ENCODE measurements at regions not wholly inside any gene's neighbourhood (a gene's known extent, or its start where the extent isn't known, plus 50 kb on each side); places are given as distances from the start of the nearest gene placed in this dataset.

DNA sequence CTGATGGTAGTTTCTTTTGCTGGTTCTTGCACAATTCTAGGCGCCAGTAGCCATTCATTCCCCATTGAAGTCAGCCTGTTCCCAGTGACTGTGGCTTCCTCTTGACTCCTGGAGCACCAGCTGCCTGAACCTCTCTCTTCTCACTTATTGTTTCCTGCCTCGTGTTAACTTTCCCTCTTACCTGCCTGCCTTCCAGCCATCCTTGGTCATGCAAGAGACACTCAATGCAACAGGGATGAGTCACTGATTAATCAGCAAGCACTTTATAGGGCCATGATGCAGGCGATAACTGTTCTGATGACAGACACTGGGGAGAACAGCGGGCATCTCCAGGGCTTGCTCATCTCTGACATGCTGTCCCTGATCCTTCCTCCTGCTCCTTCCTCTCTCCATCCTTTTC lies 122.0 kb downstream of the PLCE1 start (continued):
- TF ChIP-seq, protein P1, sequence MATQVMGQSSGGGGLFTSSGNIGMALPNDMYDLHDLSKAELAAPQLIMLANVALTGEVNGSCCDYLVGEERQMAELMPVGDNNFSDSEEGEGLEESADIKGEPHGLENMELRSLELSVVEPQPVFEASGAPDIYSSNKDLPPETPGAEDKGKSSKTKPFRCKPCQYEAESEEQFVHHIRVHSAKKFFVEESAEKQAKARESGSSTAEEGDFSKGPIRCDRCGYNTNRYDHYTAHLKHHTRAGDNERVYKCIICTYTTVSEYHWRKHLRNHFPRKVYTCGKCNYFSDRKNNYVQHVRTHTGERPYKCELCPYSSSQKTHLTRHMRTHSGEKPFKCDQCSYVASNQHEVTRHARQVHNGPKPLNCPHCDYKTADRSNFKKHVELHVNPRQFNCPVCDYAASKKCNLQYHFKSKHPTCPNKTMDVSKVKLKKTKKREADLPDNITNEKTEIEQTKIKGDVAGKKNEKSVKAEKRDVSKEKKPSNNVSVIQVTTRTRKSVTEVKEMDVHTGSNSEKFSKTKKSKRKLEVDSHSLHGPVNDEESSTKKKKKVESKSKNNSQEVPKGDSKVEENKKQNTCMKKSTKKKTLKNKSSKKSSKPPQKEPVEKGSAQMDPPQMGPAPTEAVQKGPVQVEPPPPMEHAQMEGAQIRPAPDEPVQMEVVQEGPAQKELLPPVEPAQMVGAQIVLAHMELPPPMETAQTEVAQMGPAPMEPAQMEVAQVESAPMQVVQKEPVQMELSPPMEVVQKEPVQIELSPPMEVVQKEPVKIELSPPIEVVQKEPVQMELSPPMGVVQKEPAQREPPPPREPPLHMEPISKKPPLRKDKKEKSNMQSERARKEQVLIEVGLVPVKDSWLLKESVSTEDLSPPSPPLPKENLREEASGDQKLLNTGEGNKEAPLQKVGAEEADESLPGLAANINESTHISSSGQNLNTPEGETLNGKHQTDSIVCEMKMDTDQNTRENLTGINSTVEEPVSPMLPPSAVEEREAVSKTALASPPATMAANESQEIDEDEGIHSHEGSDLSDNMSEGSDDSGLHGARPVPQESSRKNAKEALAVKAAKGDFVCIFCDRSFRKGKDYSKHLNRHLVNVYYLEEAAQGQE (IDR thresholded peaks at IDR 0.05; ENCODE audit: unreplicated experiment): no peak
- TF ChIP-seq STAT1 (IDR thresholded peaks at IDR 0.05; ENCODE audit: unreplicated experiment): no peak
- TF ChIP-seq ZNF331 (CRISPR knock-in tag; IDR thresholded peaks at IDR 0.05; ENCODE audit: low read depth): no peak
- TF ChIP-seq, protein P2, sequence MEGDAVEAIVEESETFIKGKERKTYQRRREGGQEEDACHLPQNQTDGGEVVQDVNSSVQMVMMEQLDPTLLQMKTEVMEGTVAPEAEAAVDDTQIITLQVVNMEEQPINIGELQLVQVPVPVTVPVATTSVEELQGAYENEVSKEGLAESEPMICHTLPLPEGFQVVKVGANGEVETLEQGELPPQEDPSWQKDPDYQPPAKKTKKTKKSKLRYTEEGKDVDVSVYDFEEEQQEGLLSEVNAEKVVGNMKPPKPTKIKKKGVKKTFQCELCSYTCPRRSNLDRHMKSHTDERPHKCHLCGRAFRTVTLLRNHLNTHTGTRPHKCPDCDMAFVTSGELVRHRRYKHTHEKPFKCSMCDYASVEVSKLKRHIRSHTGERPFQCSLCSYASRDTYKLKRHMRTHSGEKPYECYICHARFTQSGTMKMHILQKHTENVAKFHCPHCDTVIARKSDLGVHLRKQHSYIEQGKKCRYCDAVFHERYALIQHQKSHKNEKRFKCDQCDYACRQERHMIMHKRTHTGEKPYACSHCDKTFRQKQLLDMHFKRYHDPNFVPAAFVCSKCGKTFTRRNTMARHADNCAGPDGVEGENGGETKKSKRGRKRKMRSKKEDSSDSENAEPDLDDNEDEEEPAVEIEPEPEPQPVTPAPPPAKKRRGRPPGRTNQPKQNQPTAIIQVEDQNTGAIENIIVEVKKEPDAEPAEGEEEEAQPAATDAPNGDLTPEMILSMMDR (conservative IDR thresholded peaks at IDR 0.05; ENCODE audit: low read depth in 2 of 2): no peak
- TF ChIP-seq CREB1 (CRISPR knock-in tag; IDR thresholded peaks at IDR 0.05; ENCODE audit: low read depth): no peak
- TF ChIP-seq, protein P3, sequence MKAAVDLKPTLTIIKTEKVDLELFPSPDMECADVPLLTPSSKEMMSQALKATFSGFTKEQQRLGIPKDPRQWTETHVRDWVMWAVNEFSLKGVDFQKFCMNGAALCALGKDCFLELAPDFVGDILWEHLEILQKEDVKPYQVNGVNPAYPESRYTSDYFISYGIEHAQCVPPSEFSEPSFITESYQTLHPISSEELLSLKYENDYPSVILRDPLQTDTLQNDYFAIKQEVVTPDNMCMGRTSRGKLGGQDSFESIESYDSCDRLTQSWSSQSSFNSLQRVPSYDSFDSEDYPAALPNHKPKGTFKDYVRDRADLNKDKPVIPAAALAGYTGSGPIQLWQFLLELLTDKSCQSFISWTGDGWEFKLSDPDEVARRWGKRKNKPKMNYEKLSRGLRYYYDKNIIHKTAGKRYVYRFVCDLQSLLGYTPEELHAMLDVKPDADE (IDR thresholded peaks at IDR 0.05): no peak
- TF ChIP-seq JUNB (IDR thresholded peaks at IDR 0.05; ENCODE audit: unreplicated experiment): no peak
- no peak for TF ChIP-seq POLR2AphosphoS5 (IDR thresholded peaks at IDR 0.05; ENCODE audit: low read depth)

DNA sequence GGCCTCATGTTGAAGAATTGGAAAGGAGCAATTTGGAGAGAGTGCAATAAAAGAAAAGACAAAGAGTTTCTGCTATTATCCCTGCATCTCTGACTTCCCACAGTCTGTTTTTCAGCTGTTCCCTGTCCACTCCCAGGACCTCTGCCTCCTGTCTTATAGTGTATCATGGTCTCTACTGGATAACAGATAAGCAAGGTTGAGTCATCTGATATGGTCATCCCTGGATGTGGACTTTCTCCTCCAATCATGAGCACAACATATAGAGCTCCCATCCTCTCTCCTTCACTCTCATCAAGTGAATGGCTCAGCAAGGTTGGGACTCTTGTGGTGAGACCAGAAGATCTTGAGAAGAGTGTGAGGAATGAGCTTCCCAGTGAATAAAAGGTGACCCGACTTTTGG lies 123.1 kb downstream of the PLCE1 start:
- Mint-ChIP-seq H3K27ac (no peak overlapping the region), H3K4me1 (no peaks in the 10 kb centered on the region), H3K4me3 (no peak overlapping the region), H3K9me3 (no peaks in the 10 kb centered on the region; the same call in 2 of the 3 replicates), H3K27me3 (ENCODE audit: insufficient read depth, low read depth, poor library complexity) (no peaks in the 10 kb centered on the region), H3K36me3 (ENCODE audit: low read depth) (no peaks in the 10 kb centered on the region)
- H2AFZ ChIP-seq: no peak overlapping the region
- H3K9me2 ChIP-seq (ENCODE audit: insufficient read depth): peaks cover 12% of the 10 kb centered on the region; the same call in 1 of the 2 replicates
- ATAC-seq (no peak), DNase-seq (ENCODE audit: low spot score) (no peak)
- no peaks in the 10 kb centered on the region for H3F3A ChIP-seq (replicated peaks; ENCODE audit: low read depth)
- H3K27ac ChIP-seq (ENCODE audit: low read depth): no peak overlapping the region
- no peaks in the 10 kb centered on the region for H3K36me3 ChIP-seq (ENCODE audit: insufficient read depth)
- H3K4me2 ChIP-seq: no peak overlapping the region
- no peaks in the 10 kb centered on the region for H3K4me1 ChIP-seq (ENCODE audit: insufficient read depth)
- H4K20me1 ChIP-seq (replicated peaks; ENCODE audit: insufficient read depth): no peaks in the 10 kb centered on the region
- H3K79me2 ChIP-seq (replicated peaks; ENCODE audit: insufficient read depth): no peaks in the 10 kb centered on the region
- no peaks in the 10 kb centered on the region for H3K27me3 ChIP-seq (ENCODE audit: insufficient read depth)
- no peak overlapping the region for H3K4me3 ChIP-seq
- no peak for TF ChIP-seq CREB1 (CRISPR knock-in tag; IDR thresholded peaks at IDR 0.05; ENCODE audit: low read depth)
- TF ChIP-seq, protein P2 (conservative IDR thresholded peaks at IDR 0.05; ENCODE audit: low read depth in 2 of 2): no peak
- TF ChIP-seq ZNF114 (CRISPR knock-in tag; IDR thresholded peaks at IDR 0.05): no peak
- TF ChIP-seq, protein P1 (IDR thresholded peaks at IDR 0.05; ENCODE audit: unreplicated experiment): no peak
- TF ChIP-seq ZNF331 (CRISPR knock-in tag; IDR thresholded peaks at IDR 0.05; ENCODE audit: low read depth): no peak
- TF ChIP-seq EZH2phosphoT487 (IDR thresholded peaks at IDR 0.05; ENCODE audit: unreplicated experiment): no peak
- TF ChIP-seq NANOG (IDR thresholded peaks at IDR 0.05; ENCODE audit: borderline replicate concordance): no peak
- TF ChIP-seq POLR2AphosphoS5 (IDR thresholded peaks at IDR 0.05; ENCODE audit: low read depth): no peak
- TF ChIP-seq, protein P3 (IDR thresholded peaks at IDR 0.05): no peak
- TF ChIP-seq JUNB (IDR thresholded peaks at IDR 0.05; ENCODE audit: unreplicated experiment): no peak
- TF ChIP-seq EZH2 (IDR thresholded peaks at IDR 0.05; ENCODE audit: low read depth, unreplicated experiment): no peak
- TF ChIP-seq STAT1 (IDR thresholded peaks at IDR 0.05; ENCODE audit: unreplicated experiment): no peak

Measured in GM23338 (cell line).